SK-N-SH treated with all-trans-retinoic acid at 6 μM for 48 hours (cell line): ENCODE measurements at regions not wholly inside any gene's neighbourhood (a gene's known extent, or its start where the extent isn't known, plus 50 kb on each side); places are given as distances from the start of the nearest gene placed in this dataset.

Experiments
- ATAC-seq: fragments of 200-7000 bp; cut with Tn5 transposase; 3 replicates; pipeline ENCODE4 v1.9.1; 2020; ENCODE audit warnings: mild to moderate bottlenecking, moderate library complexity
- ARNTL ChIP-seq: fragments of 450-650 bp; formaldehyde crosslinking; IDR thresholded peaks from 2 replicates; pipeline ENCODE4 v1.5.0; 2020; ENCODE audit warnings: low read depth, mild to moderate bottlenecking, moderate library complexity, borderline replicate concordance
- BACH2 ChIP-seq: fragments of 250-450 bp; sonication (Bioruptor Pico); IDR thresholded peaks from 2 replicates; pipeline ENCODE4 v1.9.0; 2021; ENCODE audit warnings: mild to moderate bottlenecking, borderline replicate concordance
- CREB5 ChIP-seq: fragments of 250-450 bp; sonication (Bioruptor Pico); IDR thresholded peaks from 2 replicates; pipeline ENCODE4 v1.5.1; 2020; ENCODE audit warnings: low read depth, mild to moderate bottlenecking, moderate library complexity
- CSDC2 ChIP-seq: fragments of 250-450 bp; sonication (Bioruptor Pico); IDR thresholded peaks from 2 replicates; pipeline ENCODE4 v1.5.0; 2020; ENCODE audit warnings: mild to moderate bottlenecking, moderate library complexity
- CSRNP3 ChIP-seq: fragments of 250-450 bp; sonication (Bioruptor Pico); IDR thresholded peaks from 2 replicates; pipeline ENCODE4 v1.5.1; 2021; ENCODE audit warnings: mild to moderate bottlenecking, moderate library complexity
- ESRRG ChIP-seq: fragments of 250-450 bp; sonication (Bioruptor Pico); IDR thresholded peaks from 2 replicates; pipeline ENCODE4 v1.6.1; 2021; ENCODE audit warnings: mild to moderate bottlenecking
- GLIS3 ChIP-seq: fragments of 250-450 bp; sonication (Bioruptor Pico); IDR thresholded peaks from 2 replicates; pipeline ENCODE4 v1.5.0; 2020; ENCODE audit warnings: mild to moderate bottlenecking, moderate library complexity
- ISL1 ChIP-seq: fragments of 250-450 bp; sonication (Bioruptor Pico); IDR thresholded peaks from 2 replicates; pipeline ENCODE4 v2.1.2; 2022; ENCODE audit warnings: mild to moderate bottlenecking, moderate library complexity
- OSR1 ChIP-seq: fragments of 250-450 bp; sonication (Bioruptor Pico); IDR thresholded peaks from 2 replicates; pipeline ENCODE4 v1.8.0; 2022; ENCODE audit warnings: moderate library complexity, mild to moderate bottlenecking, inconsistent platforms
- PATZ1 ChIP-seq: fragments of 250-450 bp; sonication (Bioruptor Pico); IDR thresholded peaks from 2 replicates; pipeline ENCODE4 v1.8.0; 2020; ENCODE audit warnings: mild to moderate bottlenecking, moderate library complexity, borderline replicate concordance
- POU6F1 ChIP-seq: fragments of 250-450 bp; sonication (Bioruptor Pico); IDR thresholded peaks from 2 replicates; pipeline ENCODE4 v1.8.0; 2021; ENCODE audit warnings: low read depth, mild to moderate bottlenecking, moderate library complexity, borderline replicate concordance
- RARB ChIP-seq: fragments of 250-450 bp; sonication (Bioruptor Pico); IDR thresholded peaks from 2 replicates; pipeline ENCODE4 v1.8.0; 2021; ENCODE audit warnings: mild to moderate bottlenecking, moderate library complexity
- SNAI2 ChIP-seq: fragments of 250-450 bp; sonication (Bioruptor Pico); IDR thresholded peaks from 2 replicates; pipeline ENCODE4 v1.5.0; 2020; ENCODE audit warnings: mild to moderate bottlenecking, moderate library complexity
- TCF4 ChIP-seq: fragments of 250-450 bp; sonication (Bioruptor Pico); IDR thresholded peaks from 2 replicates; pipeline ENCODE4 v1.8.0; 2021; ENCODE audit warnings: mild to moderate bottlenecking, moderate library complexity, borderline replicate concordance
- TOX ChIP-seq: fragments of 250-450 bp; sonication (Bioruptor Pico); IDR thresholded peaks from 2 replicates; pipeline ENCODE4 v1.8.0; 2021; ENCODE audit warnings: mild to moderate bottlenecking, moderate library complexity, borderline replicate concordance
- TSHZ2 ChIP-seq: fragments of 250-450 bp; sonication (Bioruptor Pico); IDR thresholded peaks from 2 replicates; pipeline ENCODE4 v1.5.0; 2020; ENCODE audit warnings: mild to moderate bottlenecking, moderate library complexity
- ZC3H10 ChIP-seq: fragments of 250-450 bp; sonication (Bioruptor Pico); IDR thresholded peaks from 2 replicates; pipeline ENCODE4 v1.5.1; 2021; ENCODE audit warnings: mild to moderate bottlenecking, moderate library complexity
- ZFP3 ChIP-seq: fragments of 250-450 bp; sonication (Bioruptor Pico); IDR thresholded peaks from 2 replicates; pipeline ENCODE4 v1.5.0; 2020; ENCODE audit warnings: mild to moderate bottlenecking, moderate library complexity
- ZFP30 ChIP-seq: fragments of 450-650 bp; formaldehyde crosslinking; IDR thresholded peaks from 2 replicates; pipeline ENCODE4 v1.5.0; 2022; ENCODE audit warnings: mild to moderate bottlenecking, moderate library complexity
- ZNF565 ChIP-seq: fragments of 450-650 bp; formaldehyde crosslinking; conservative IDR thresholded peaks from 2 replicates; pipeline ENCODE4 v1.5.0; 2020; ENCODE audit warnings: low read depth, mild to moderate bottlenecking, moderate library complexity
- ZNF70 ChIP-seq: fragments of 450-650 bp; formaldehyde crosslinking; IDR thresholded peaks from 2 replicates; pipeline ENCODE4 v1.5.0; 2020; ENCODE audit warnings: mild to moderate bottlenecking, moderate library complexity
- ZNF8 ChIP-seq: fragments of 450-650 bp; formaldehyde crosslinking; IDR thresholded peaks from 2 replicates; pipeline ENCODE4 v1.5.0; 2020; ENCODE audit warnings: mild to moderate bottlenecking, moderate library complexity

GRCh38 chr10:130611239-130611638 is 475.0 kb downstream of the GLRX3 start (continued):
- TF ChIP-seq ZNF565 (CRISPR knock-in tag): no peak
- no peak for TF ChIP-seq ESRRG
- TF ChIP-seq CSRNP3 (CRISPR knock-in tag): no peak
- no peak for TF ChIP-seq SNAI2 (CRISPR knock-in tag)
- no peak for TF ChIP-seq RARB (CRISPR knock-in tag)
- TF ChIP-seq, all 23 proteins: peak for 0

GRCh38 chr10:130615457-130615856 is 479.3 kb downstream of the GLRX3 start:
- no peak for TF ChIP-seq GLIS3 (CRISPR knock-in tag)
- TF ChIP-seq ZNF565 (CRISPR knock-in tag): no peak
- no peak for TF ChIP-seq TOX (CRISPR knock-in tag)
- no peak for TF ChIP-seq CSRNP3 (CRISPR knock-in tag)
- TF ChIP-seq ZNF70 (CRISPR knock-in tag): no peak
- TF ChIP-seq CSDC2 (CRISPR knock-in tag): no peak
- TF ChIP-seq POU6F1 (CRISPR knock-in tag): no peak
- TF ChIP-seq BACH2 (CRISPR knock-in tag): no peak
- TF ChIP-seq PATZ1 (CRISPR knock-in tag): no peak
- TF ChIP-seq ARNTL (CRISPR knock-in tag): no peak
- TF ChIP-seq OSR1 (CRISPR knock-in tag): no peak
- TF ChIP-seq ZNF8 (CRISPR knock-in tag): no peak
- no peak for ATAC-seq

GRCh38 chr10:130617985-130618384 is 481.8 kb downstream of the GLRX3 start:
- ATAC-seq: no peak
- TF ChIP-seq CSDC2 (CRISPR knock-in tag) (no peak), TCF4 (CRISPR knock-in tag) (no peak), CSRNP3 (CRISPR knock-in tag) (no peak), ZC3H10 (CRISPR knock-in tag) (no peak), ZNF70 (CRISPR knock-in tag) (no peak), RARB (CRISPR knock-in tag) (no peak), CREB5 (no peak), ZNF565 (CRISPR knock-in tag) (no peak), OSR1 (CRISPR knock-in tag) (no peak), TOX (CRISPR knock-in tag) (no peak), GLIS3 (CRISPR knock-in tag) (no peak), ZFP3 (CRISPR knock-in tag) (no peak), TSHZ2 (CRISPR knock-in tag) (no peak), ZNF8 (CRISPR knock-in tag) (no peak), ISL1 (no peak), SNAI2 (CRISPR knock-in tag) (no peak), ZFP30 (CRISPR knock-in tag) (no peak), POU6F1 (CRISPR knock-in tag) (no peak), BACH2 (CRISPR knock-in tag) (no peak), ARNTL (CRISPR knock-in tag) (no peak)
